ENCODE measurements at regions not wholly inside any gene's neighbourhood (a gene's known extent, or its start where the extent isn't known, plus 50 kb on each side); places are given as distances from the start of the nearest gene placed in this dataset.

GRCh38 chr2:160632084-160632975 is 138.7 kb upstream of the RBMS1 start:
- no peak for DNase-seq (ENCODE audit: extremely low read depth, insufficient read length)

GRCh38 chr2:160634436-160634835 is 140.8 kb upstream of the RBMS1 start:
- no peak for TF ChIP-seq CTCF (IDR thresholded peaks at IDR 0.05; ENCODE audit: insufficient read depth, low read length, poor library complexity, severe bottlenecking)
- Histone ChIP-seq H3K27me3 (replicated peaks; ENCODE audit: control insufficient read depth, insufficient read depth, low read length) (no peaks in the 10 kb centered on the region), H3K4me3 (replicated peaks; ENCODE audit: low read depth, low read length) (no peak overlapping the region), H3K36me3 (ENCODE audit: control insufficient read depth, insufficient read depth, low read length) (no peaks in the 10 kb centered on the region)
- DNase-seq (ENCODE audit: extremely low read depth, insufficient read length) = no peak

More at GRCh38 chr2:160632084-160632975, 138.7 kb upstream of the RBMS1 start:
- H3K36me3 ChIP-seq (ENCODE audit: control insufficient read depth, insufficient read depth, low read length) = no peaks in the 10 kb centered on the region
- H3K27me3 ChIP-seq (replicated peaks; ENCODE audit: control insufficient read depth, insufficient read depth, low read length) = no peaks in the 10 kb centered on the region
- H3K4me3 ChIP-seq (replicated peaks; ENCODE audit: low read depth, low read length) = no peak overlapping the region
- TF ChIP-seq CTCF (IDR thresholded peaks at IDR 0.05; ENCODE audit: insufficient read depth, low read length, poor library complexity, severe bottlenecking) = no peak

GRCh38 chr2:160635488-160635887 is 141.9 kb upstream of the RBMS1 start:
- no peak for TF ChIP-seq CTCF (IDR thresholded peaks at IDR 0.05; ENCODE audit: insufficient read depth, low read length, poor library complexity, severe bottlenecking)
- Histone ChIP-seq H3K27me3 (replicated peaks; ENCODE audit: control insufficient read depth, insufficient read depth, low read length) (no peaks in the 10 kb centered on the region), H3K36me3 (ENCODE audit: control insufficient read depth, insufficient read depth, low read length) (no peaks in the 10 kb centered on the region), H3K4me3 (replicated peaks; ENCODE audit: low read depth, low read length) (no peak overlapping the region)
- no peak for DNase-seq (ENCODE audit: extremely low read depth, insufficient read length)

- no peak for TF ChIP-seq CTCF (IDR thresholded peaks at IDR 0.05; ENCODE audit: insufficient read depth, low read length, poor library complexity, severe bottlenecking)
Measured at GRCh38 chr2:160639472-160639871, 145.9 kb upstream of the RBMS1 start.

GRCh38 chr2:160646684-160647444 is 153.3 kb upstream of the RBMS1 start:
- no peak for TF ChIP-seq CTCF (IDR thresholded peaks at IDR 0.05; ENCODE audit: insufficient read depth, low read length, poor library complexity, severe bottlenecking)
- H3K4me3 ChIP-seq (replicated peaks; ENCODE audit: low read depth, low read length) = no peak overlapping the region
- DNase-seq (ENCODE audit: extremely low read depth, insufficient read length) = no peak
- no peaks in the 10 kb centered on the region for H3K27me3 ChIP-seq (replicated peaks; ENCODE audit: control insufficient read depth, insufficient read depth, low read length)
- no peaks in the 10 kb centered on the region for H3K36me3 ChIP-seq (ENCODE audit: control insufficient read depth, insufficient read depth, low read length)

More at GRCh38 chr2:160639472-160639871, 145.9 kb upstream of the RBMS1 start:
- no peak overlapping the region for H3K4me3 ChIP-seq (replicated peaks; ENCODE audit: low read depth, low read length)
- no peak for DNase-seq (ENCODE audit: extremely low read depth, insufficient read length)
- H3K27me3 ChIP-seq (replicated peaks; ENCODE audit: control insufficient read depth, insufficient read depth, low read length) = no peaks in the 10 kb centered on the region
- H3K36me3 ChIP-seq (ENCODE audit: control insufficient read depth, insufficient read depth, low read length) = no peaks in the 10 kb centered on the region
